GM18499 (cell line): ENCODE measurements at regions not wholly inside any gene's neighbourhood (a gene's known extent, or its start where the extent isn't known, plus 50 kb on each side); places are given as distances from the start of the nearest gene placed in this dataset.

ENCODE experiments used
- ATAC-seq: cut with Tn5 transposase; IDR thresholded peaks from one replicate; pipeline ENCODE4 v1.9.1; 2021; ENCODE audit warnings: moderate number of reproducible peaks; ENCODE audit not compliant: insufficient read depth, unreplicated experiment

GRCh38 chrX:149992918-149993317 is 54.6 kb upstream of the EOLA2 start:
- no peak for ATAC-seq

- ATAC-seq = no peak
Measured at GRCh38 chrX:149993989-149994388, 55.7 kb upstream of the EOLA2 start.

GRCh38 chrX:149996515-149996914 is 58.2 kb upstream of the EOLA2 start:
- no peak for ATAC-seq

GRCh38 chrX:150005027-150005426 is 66.7 kb upstream of the EOLA2 start:
- ATAC-seq = no peak

- no peak for ATAC-seq
Measured at GRCh38 chrX:150007356-150007755, 69.1 kb upstream of the EOLA2 start.

- ATAC-seq = no peak
Measured at GRCh38 chrX:150012647-150013381, 74.5 kb upstream of the EOLA2 start.

GRCh38 chrX:150014525-150014924 is 76.2 kb upstream of the EOLA2 start:
- ATAC-seq = no peak

GRCh38 chrX:150017868-150018267 is 79.6 kb upstream of the EOLA2 start:
- ATAC-seq = no peak

- ATAC-seq = no peak
Measured at GRCh38 chrX:150018931-150019361, 80.7 kb upstream of the EOLA2 start.

GRCh38 chrX:150028692-150029091 is 90.4 kb upstream of the EOLA2 start:
- ATAC-seq = no peak

GRCh38 chrX:150032742-150033141 is 94.5 kb upstream of the EOLA2 start:
- no peak for ATAC-seq

GRCh38 chrX:150034788-150035187 is 96.5 kb upstream of the EOLA2 start:
- ATAC-seq = no peak

GRCh38 chrX:150035531-150035930 is 97.2 kb upstream of the EOLA2 start:
- no peak for ATAC-seq

- no peak for ATAC-seq
Measured at GRCh38 chrX:150036181-150036580, 97.9 kb upstream of the EOLA2 start.

- no peak for ATAC-seq
Measured at GRCh38 chrX:150036641-150037040, 98.3 kb upstream of the EOLA2 start.

GRCh38 chrX:150037041-150037440 is 98.8 kb upstream of the EOLA2 start:
- no peak for ATAC-seq

GRCh38 chrX:150038315-150038714 is 100.0 kb upstream of the EOLA2 start:
- ATAC-seq = no peak

GRCh38 chrX:150038986-150039599 is 100.8 kb upstream of the EOLA2 start:
- ATAC-seq = no peak

- no peak for ATAC-seq
Measured at GRCh38 chrX:150041208-150041607, 102.9 kb upstream of the EOLA2 start.

- no peak for ATAC-seq
Measured at GRCh38 chrX:150044556-150044955, 106.3 kb upstream of the EOLA2 start.

- ATAC-seq = no peak
Measured at GRCh38 chrX:150047818-150048217, 109.5 kb upstream of the EOLA2 start.

GRCh38 chrX:150049647-150050046 is 111.4 kb upstream of the EOLA2 start:
- ATAC-seq = no peak
